DND-41 (cell line): ENCODE measurements at regions not wholly inside any gene's neighbourhood (a gene's known extent, or its start where the extent isn't known, plus 50 kb on each side); places are given as distances from the start of the nearest gene placed in this dataset.

ENCODE experiments used
- ATAC-seq: fragments of 200-7000 bp; cut with Tn5 transposase; 3 replicates; pipeline ENCODE4 v1.9.1; 2021; ENCODE audit warnings: low read depth; ENCODE audit not compliant: insufficient read depth
- DNase-seq: peaks from one replicate; pipeline ENCODE4 v3.0.0-alpha.2; 2020
- H2AFZ ChIP-seq: 2 replicates; pipeline ENCODE4 v1.6.0; 2012; ENCODE audit warnings: low read depth, low read length
- H3K27ac ChIP-seq: 2 replicates; pipeline ENCODE4 v1.5.1; 2012; ENCODE audit warnings: low read length, inconsistent platforms
- H3K27me3 ChIP-seq: fragments of 200-600 bp; sonication (generic); 2 replicates; pipeline ENCODE4 v1.6.0; 2012; ENCODE audit warnings: low read length, mild to moderate bottlenecking, inconsistent platforms; ENCODE audit not compliant: insufficient read depth, poor library complexity
- H3K36me3 ChIP-seq: 2 replicates; pipeline ENCODE4 v1.5.1; 2012; ENCODE audit warnings: low read length, inconsistent platforms; ENCODE audit not compliant: insufficient read depth
- H3K4me1 ChIP-seq: 2 replicates; pipeline ENCODE4 v1.5.1; 2012; ENCODE audit warnings: mild to moderate bottlenecking, low read length; ENCODE audit not compliant: insufficient read depth
- H3K4me2 ChIP-seq: 2 replicates; pipeline ENCODE4 v1.6.0; 2012; ENCODE audit warnings: mild to moderate bottlenecking, moderate library complexity, low read length, inconsistent platforms; ENCODE audit not compliant: insufficient read depth
- H3K4me3 ChIP-seq, 2 experiments: fragments of 200-600 bp in 1 of 2; shearing (Covaris generic) in 1 of 2; 2 replicates each; pipeline ENCODE4 v1.5.1; 2012 to 2016; ENCODE audit warnings: inconsistent platforms in 2 of 2, low read length in 2 of 2, mild to moderate bottlenecking in 2 of 2, low read depth in 1 of 2, moderate library complexity in 1 of 2
- H3K79me2 ChIP-seq: 2 replicates; pipeline ENCODE4 v1.6.0; 2012; ENCODE audit warnings: low read length, inconsistent platforms; ENCODE audit not compliant: insufficient read depth
- H3K9ac ChIP-seq: 2 replicates; pipeline ENCODE4 v1.6.0; 2012; ENCODE audit warnings: low read depth, mild to moderate bottlenecking, inconsistent platforms, low read length, moderate library complexity
- H3K9me3 ChIP-seq: 2 replicates; pipeline ENCODE4 v1.5.1; 2012; ENCODE audit warnings: low read length, moderate library complexity, mild to moderate bottlenecking, inconsistent platforms; ENCODE audit not compliant: insufficient read depth, severe bottlenecking
- H4K20me1 ChIP-seq: 2 replicates; pipeline ENCODE4 v1.6.0; 2012; ENCODE audit warnings: low read length; ENCODE audit not compliant: insufficient read depth
- CTCF ChIP-seq: IDR thresholded peaks from 2 replicates; pipeline ENCODE4 v1.5.1; 2012; ENCODE audit warnings: borderline replicate concordance, low read length, moderate library complexity, mild to moderate bottlenecking; ENCODE audit not compliant: poor library complexity, severe bottlenecking; ENCODE audit errors: extremely low read depth
- EZH2 ChIP-seq: IDR thresholded peaks from 3 replicates; pipeline ENCODE4 v1.6.1; 2012; ENCODE audit warnings: borderline replicate concordance, low read depth, mild to moderate bottlenecking, moderate library complexity, low read length, inconsistent platforms; ENCODE audit not compliant: severe bottlenecking

- no peaks in the 10 kb centered on the region for H3K9me3 ChIP-seq
- ATAC-seq (no peak), DNase-seq (peak; percentile 36)
Measured at GRCh38 chr11:12599408-12600143, 74.6 kb upstream of the TEAD1 start.

GRCh38 chr11:12600829-12601228 lies 73.4 kb upstream of the TEAD1 start:
- no peak overlapping the region for H3K27ac ChIP-seq
- H4K20me1 ChIP-seq = 0 out of 2 replicates have a peak, but pooled peaks cover 4% of the 10 kb centered on the region
- no peaks in the 10 kb centered on the region for H3K9me3 ChIP-seq
- peaks cover 8% of the 10 kb centered on the region; the same call in 1 of the 2 replicates for H3K4me1 ChIP-seq
- H3K79me2 ChIP-seq = no peaks in the 10 kb centered on the region
- no peak overlapping the region for H3K9ac ChIP-seq
- H3K36me3 ChIP-seq = no peaks in the 10 kb centered on the region
- H2AFZ ChIP-seq = no peak overlapping the region
- H3K4me2 ChIP-seq = no peak overlapping the region
- peaks cover 17% of the 10 kb centered on the region for H3K27me3 ChIP-seq
- no peak for TF ChIP-seq EZH2
- no peak for TF ChIP-seq CTCF
- H3K4me3 ChIP-seq = no peak overlapping the region
- DNase-seq (no peak), ATAC-seq (no peak)

More at GRCh38 chr11:12599408-12600143, 74.6 kb upstream of the TEAD1 start:
- Histone ChIP-seq H3K9ac (no peak overlapping the region), H3K79me2 (no peaks in the 10 kb centered on the region), H4K20me1 (0 out of 2 replicates have a peak, but pooled peaks cover 4% of the 10 kb centered on the region), H2AFZ (no peak overlapping the region), H3K4me2 (no peak overlapping the region), H3K27ac (no peak overlapping the region), H3K4me1 (peaks cover 8% of the 10 kb centered on the region; the same call in 1 of the 2 replicates), H3K4me3 (no peak overlapping the region), H3K36me3 (no peaks in the 10 kb centered on the region), H3K27me3 (peaks cover 15% of the 10 kb centered on the region)
- no peak for TF ChIP-seq EZH2
- TF ChIP-seq CTCF = peak; percentile 71

GRCh38 chr11:12602421-12602820 lies 71.8 kb upstream of the TEAD1 start:
- TF ChIP-seq CTCF = no peak
- TF ChIP-seq EZH2 = no peak
- Histone ChIP-seq H3K4me2 (no peak overlapping the region), H3K27ac (no peak overlapping the region), H3K4me3 (no peak overlapping the region), H4K20me1 (0 out of 2 replicates have a peak, but pooled peaks cover 4% of the 10 kb centered on the region), H3K9ac (no peak overlapping the region), H3K9me3 (no peaks in the 10 kb centered on the region), H2AFZ (no peak overlapping the region), H3K79me2 (no peaks in the 10 kb centered on the region), H3K36me3 (no peaks in the 10 kb centered on the region), H3K4me1 (peaks cover 8% of the 10 kb centered on the region; the same call in 1 of the 2 replicates), H3K27me3 (peaks cover 17% of the 10 kb centered on the region)
- ATAC-seq = no peak
- DNase-seq = no peak
